ENCODE measurements at regions not wholly inside any gene's neighbourhood (a gene's known extent, or its start where the extent isn't known, plus 50 kb on each side); places are given as distances from the start of the nearest gene placed in this dataset.

GRCh38 chr11:82056450-82056849, 677.2 kb downstream of the FAM181B start:
- no peak overlapping the region for H2BK20ac ChIP-seq (ENCODE audit: low read length)
- no peak overlapping the region for H3K14ac ChIP-seq (ENCODE audit: insufficient read length)
- H3K79me2 ChIP-seq (ENCODE audit: control insufficient read depth in 1 of 2, insufficient read depth in 2 of 2, low read length in 2 of 2): no peaks in the 10 kb centered on the region
- TF ChIP-seq TCF12 (IDR thresholded peaks at IDR 0.05; ENCODE audit: low read depth, low read length) (no peak), MAFK (IDR thresholded peaks at IDR 0.05; ENCODE audit: low read depth, low read length) (peak; percentile 86)
- no peak overlapping the region for H4K8ac ChIP-seq (ENCODE audit: extremely low read depth, insufficient read depth, low read length)
- no peak overlapping the region for H3K4ac ChIP-seq (replicated peaks; ENCODE audit: insufficient read length, low read depth, low read length)
- no peaks in the 10 kb centered on the region for H3K4me1 ChIP-seq (replicated peaks in 1 of 4; ENCODE audit: control insufficient read depth in 3 of 4, insufficient read depth in 4 of 4, low read length in 3 of 4)
- DNase-seq (ENCODE audit: low read depth in 1 of 2, low spot score in 2 of 2) (no peak), FAIRE-seq (no peak)
- no peaks in the 10 kb centered on the region for H3K36me3 ChIP-seq (ENCODE audit: control insufficient read depth in 2 of 4, insufficient read depth in 4 of 4, low read length in 3 of 4)
- no peak overlapping the region for H2BK5ac ChIP-seq (ENCODE audit: low read depth, low read length)
- H3K79me1 ChIP-seq (ENCODE audit: low read depth, low read length): no peaks in the 10 kb centered on the region
- no peak overlapping the region for H2BK120ac ChIP-seq (replicated peaks; ENCODE audit: low read depth, low read length)
- H2BK15ac ChIP-seq (ENCODE audit: low read length): no peak overlapping the region
- ChIA-PET POLR2A (ENCODE audit: partially characterized antibody) (no interaction called here), CTCF (ENCODE audit: partially characterized antibody) (no interaction called here)
- H3K23me2 ChIP-seq (ENCODE audit: low read depth, low read length): no peaks in the 10 kb centered on the region
- no peak overlapping the region for H2AK5ac ChIP-seq (ENCODE audit: low read depth, low read length)
- H3K27me3 ChIP-seq (replicated peaks in 1 of 4; ENCODE audit: control insufficient read depth in 3 of 4, extremely low read depth in 1 of 4, insufficient read depth in 3 of 4, low read length in 3 of 4): no peaks in the 10 kb centered on the region
- H3K27ac ChIP-seq (ENCODE audit: low read depth, low read length): no peak overlapping the region
- no peak overlapping the region for H3K18ac ChIP-seq (ENCODE audit: extremely low read depth, low read length)
- H4K5ac ChIP-seq (ENCODE audit: insufficient read length, low read depth, low read length): no peak overlapping the region
- no peak overlapping the region for H3K4me3 ChIP-seq (ENCODE audit: extremely low read depth in 1 of 4, insufficient read depth in 2 of 4, low read depth in 3 of 4, low read length in 4 of 4)
- no peak overlapping the region for H3K56ac ChIP-seq (replicated peaks; ENCODE audit: insufficient read length, low read depth, low read length)
- no peak overlapping the region for H2BK12ac ChIP-seq (ENCODE audit: low read depth, low read length)
- H4K20me1 ChIP-seq (replicated peaks in 1 of 2; ENCODE audit: control insufficient read depth in 1 of 2, insufficient read depth in 2 of 2, low read length in 2 of 2): no peaks in the 10 kb centered on the region
- H4K91ac ChIP-seq (replicated peaks; ENCODE audit: insufficient read length, low read length): no peak overlapping the region
- no peak overlapping the region for H2AFZ ChIP-seq (ENCODE audit: low read length)
- no peak overlapping the region for H3K9ac ChIP-seq (replicated peaks in 1 of 4; ENCODE audit: extremely low read depth in 1 of 4, low read depth in 3 of 4, low read length in 3 of 4)
- no peaks in the 10 kb centered on the region for H3K9me3 ChIP-seq (ENCODE audit: insufficient read depth in 2 of 2, low read depth in 1 of 2, low read length in 1 of 2)
- no peak overlapping the region for H3K23ac ChIP-seq (ENCODE audit: insufficient read length)
- H3K4me2 ChIP-seq (ENCODE audit: insufficient read depth in 1 of 2, low read depth in 2 of 2, low read length in 2 of 2): no peak overlapping the region
- 100% methylated on average over 1 of the region's 1 CpG; no CpG with 5 or more reads in 1 of the 2 experiments for WGBS, 2 experiments (ENCODE audit: extremely low coverage in 1 of 2, insufficient coverage in 1 of 2, insufficient read length in 1 of 2, insufficient replicate concordance in 2 of 2, low coverage in 1 of 2, low lambda C conversion rate in 2 of 2, missing lambda C conversion rate in 1 of 2)

Data from H1 (cell line).